Gastrocnemius medialis (tissue), 4 donors: ENCODE measurements at regions not wholly inside any gene's neighbourhood (a gene's known extent, or its start where the extent isn't known, plus 50 kb on each side); places are given as distances from the start of the nearest gene placed in this dataset.

Experiments
- ATAC-seq, 2 donors: fragments of 150-250 bp; one replicate each; pipeline ENCODE4 v1.9.1; 2016
- DNase-seq, 2 donors: peaks; one replicate each; pipeline ENCODE4 v3.0.0-alpha.2; 2019
- H3K27ac ChIP-seq, 4 donors: fragments of 200-600 bp; sonication (generic); 1 replicate in 1 of 4; 2 replicates in 3 of 4; pipeline ENCODE4 v1.5.1; 2016 to 2018; ENCODE audit warnings: mild to moderate bottlenecking in 2 of 4, moderate library complexity in 1 of 4
- H3K27me3 ChIP-seq, 3 donors: fragments of 200-600 bp; sonication (generic) in 2 of 3; 1 replicate in 1 of 3; 2 replicates in 2 of 3; pipeline versions ENCODE4 v1.5.1 to v1.6.0; 2016 to 2019; ENCODE audit warnings: mild to moderate bottlenecking in 1 of 3, moderate library complexity in 1 of 3
- H3K36me3 ChIP-seq, 2 donors: fragments of 200-600 bp; sonication (generic) in 1 of 2; one replicate each; pipeline ENCODE4 v1.5.1; 2017 to 2018
- H3K4me1 ChIP-seq, 2 donors: fragments of 200-600 bp; sonication (generic) in 1 of 2; one replicate each; pipeline ENCODE4 v1.5.1; 2016 to 2017; ENCODE audit warnings: mild to moderate bottlenecking in 2 of 2
- H3K4me3 ChIP-seq, 4 donors: fragments of 200-600 bp; sonication (generic) in 3 of 4; 1 replicate in 1 of 4; 2 replicates in 3 of 4; pipeline ENCODE4 v1.5.1; 2016 to 2019; ENCODE audit warnings: mild to moderate bottlenecking in 2 of 4
- H3K9me3 ChIP-seq, 3 donors: fragments of 200-600 bp; sonication (generic) in 2 of 3; 1 replicate in 1 of 3; 2 replicates in 2 of 3; pipeline ENCODE4 v1.5.1; 2016 to 2019
- CTCF ChIP-seq, 5 experiments: fragments of 450-650 bp in 3 of 5; fragments of 200-600 bp in 2 of 5; sonication (generic) in 2 of 5; IDR thresholded peaks in 4 of 5; conservative IDR thresholded peaks in 1 of 5; 1 replicate in 4 of 5; 2 replicates in 1 of 5; pipeline ENCODE4 v1.5.1; 2016 to 2019; ENCODE audit warnings: antibody characterized with exemption in 5 of 5, mild to moderate bottlenecking in 3 of 5, moderate library complexity in 3 of 5
- POLR2A ChIP-seq, 2 donors: fragments of 450-650 bp; IDR thresholded peaks; one replicate each; pipeline ENCODE4 v1.6.1; 2017; ENCODE audit warnings: antibody characterized with exemption in 2 of 2, mild to moderate bottlenecking in 2 of 2, moderate library complexity in 2 of 2
- in situ Hi-C, 4 donors: fragments of 200-750 bp; cut with MboI; loops; one replicate each; pipeline versions ENCODE4 v1.15.0 to v1.8.0; 2017; ENCODE audit warnings: low sequenced_read_pairs in 4 of 4
- intact Hi-C: fragments of 100-400 bp; cut with DNase I; formaldehyde crosslinking; loops from one replicate; pipeline ENCODE4 v1.15.1; 2023; ENCODE audit warnings: low total_unique reads

DNA sequence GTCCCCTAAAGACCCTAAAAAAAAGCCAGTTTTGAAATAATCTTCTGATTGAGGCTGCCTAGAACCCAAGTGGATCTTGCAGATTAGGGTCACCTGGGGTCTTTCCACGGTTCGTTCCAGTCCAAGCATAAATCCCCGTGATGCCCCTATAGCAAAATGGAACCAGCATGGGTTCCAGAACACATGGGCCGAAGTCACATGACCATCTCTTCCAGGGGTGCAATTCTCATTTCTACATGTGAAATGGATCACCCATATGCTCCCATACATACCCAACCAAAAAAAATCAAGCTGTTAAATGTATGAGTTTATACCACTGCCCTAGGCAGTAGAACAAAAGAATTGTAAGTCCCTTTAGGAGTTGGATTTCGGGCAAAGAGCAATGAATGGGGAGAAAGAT, 245.4 kb downstream of the SKIDA1 start:
- in situ Hi-C loops, result loop anchor here in 2 of 4 donors (25.0 kb wide), 2 partner anchors 207 to 457 kb away; no protein-coding TSS in a partner anchor
- no peaks in the 10 kb centered on the region for H3K36me3 ChIP-seq
- DNase-seq (no peak), ATAC-seq (no peak)
- intact Hi-C loops, result no loop called here
- no peaks in the 10 kb centered on the region for H3K4me1 ChIP-seq
- no peaks in the 10 kb centered on the region for H3K9me3 ChIP-seq
- H3K4me3 ChIP-seq, result no peak overlapping the region
- no peaks in the 10 kb centered on the region for H3K27me3 ChIP-seq
- TF ChIP-seq POLR2A (IDR thresholded peaks at IDR 0.05), result no peak
- TF ChIP-seq CTCF (IDR thresholded peaks at IDR 0.05 in 4 of 5, conservative IDR thresholded peaks at IDR 0.05 in 1 of 5), result no peak
- H3K27ac ChIP-seq, result no peak overlapping the region

GRCh38 chr10:21279217-21279575, 246.3 kb downstream of the SKIDA1 start:
- no peak overlapping the region for H3K27ac ChIP-seq
- H3K27me3 ChIP-seq, result no peaks in the 10 kb centered on the region
- ATAC-seq (no peak), DNase-seq (no peak)
- no peak overlapping the region for H3K4me3 ChIP-seq
- no peaks in the 10 kb centered on the region for H3K36me3 ChIP-seq
- TF ChIP-seq CTCF (IDR thresholded peaks at IDR 0.05 in 4 of 5, conservative IDR thresholded peaks at IDR 0.05 in 1 of 5), result no peak
- H3K9me3 ChIP-seq, result no peaks in the 10 kb centered on the region
- H3K4me1 ChIP-seq, result no peaks in the 10 kb centered on the region
- intact Hi-C loops, result loop anchor here (5.0 kb wide), 1 partner anchor 218 kb away; no protein-coding TSS in a partner anchor
- in situ Hi-C loops, result loop anchor here in 3 of 4 donors (10.0 to 25.0 kb wide), 3 partner anchors 208 to 458 kb away; no protein-coding TSS in a partner anchor

DNA sequence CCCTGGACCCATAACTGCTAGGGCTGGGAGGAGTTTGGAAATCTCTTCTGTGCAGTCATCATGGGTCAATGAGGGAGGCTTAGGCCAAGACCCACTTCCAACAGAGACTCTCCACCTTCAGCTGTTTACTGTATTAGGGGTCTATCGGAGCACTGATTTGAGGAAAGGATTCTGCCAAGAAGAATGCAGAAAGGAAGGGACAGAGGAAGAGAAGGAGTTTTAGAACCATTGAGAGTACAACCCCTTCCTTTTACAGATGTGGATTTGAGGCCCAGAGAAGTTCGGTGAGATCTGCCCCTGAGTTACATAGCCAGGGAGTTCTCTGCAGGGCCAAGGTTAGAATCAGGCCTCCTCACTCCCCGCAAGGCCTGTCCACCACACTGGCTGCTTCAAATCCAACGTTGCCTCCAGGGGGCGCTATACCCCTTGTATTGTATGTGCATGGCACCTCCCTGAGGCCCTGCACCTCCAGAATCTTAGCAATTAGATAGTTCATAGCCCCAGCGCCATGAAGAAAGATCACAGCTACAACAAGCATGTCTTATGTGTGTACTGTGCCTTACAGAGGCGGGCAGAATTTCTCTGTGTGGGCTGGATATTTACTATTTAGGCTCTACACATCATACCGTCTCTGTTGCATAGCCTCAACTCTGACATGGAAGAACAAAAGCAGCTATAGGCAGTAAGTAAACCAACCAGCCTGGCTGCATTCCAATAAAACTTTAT, 246.8 kb downstream of the SKIDA1 start:
- ATAC-seq (peak; percentile 33 to 51), DNase-seq (peak; percentile 50 to 61)
- Histone ChIP-seq H3K4me3 (no peak overlapping the region), H3K4me1 (no peaks in the 10 kb centered on the region), H3K27me3 (no peaks in the 10 kb centered on the region), H3K9me3 (no peaks in the 10 kb centered on the region), H3K27ac (no peak overlapping the region), H3K36me3 (no peaks in the 10 kb centered on the region)
- in situ Hi-C loops (loop anchor here in 3 of 4 donors (10.0 to 25.0 kb wide), 3 partner anchors 209 to 459 kb away; no protein-coding TSS in a partner anchor), intact Hi-C loops (loop anchor here (5.0 kb wide), 1 partner anchor 219 kb away; no protein-coding TSS in a partner anchor)
- TF ChIP-seq POLR2A (IDR thresholded peaks at IDR 0.05) (no peak), CTCF (IDR thresholded peaks at IDR 0.05 in 4 of 5, conservative IDR thresholded peaks at IDR 0.05 in 1 of 5) (peak in 4 of 5 experiments; percentile 53 to 61 (median 56))

DNA sequence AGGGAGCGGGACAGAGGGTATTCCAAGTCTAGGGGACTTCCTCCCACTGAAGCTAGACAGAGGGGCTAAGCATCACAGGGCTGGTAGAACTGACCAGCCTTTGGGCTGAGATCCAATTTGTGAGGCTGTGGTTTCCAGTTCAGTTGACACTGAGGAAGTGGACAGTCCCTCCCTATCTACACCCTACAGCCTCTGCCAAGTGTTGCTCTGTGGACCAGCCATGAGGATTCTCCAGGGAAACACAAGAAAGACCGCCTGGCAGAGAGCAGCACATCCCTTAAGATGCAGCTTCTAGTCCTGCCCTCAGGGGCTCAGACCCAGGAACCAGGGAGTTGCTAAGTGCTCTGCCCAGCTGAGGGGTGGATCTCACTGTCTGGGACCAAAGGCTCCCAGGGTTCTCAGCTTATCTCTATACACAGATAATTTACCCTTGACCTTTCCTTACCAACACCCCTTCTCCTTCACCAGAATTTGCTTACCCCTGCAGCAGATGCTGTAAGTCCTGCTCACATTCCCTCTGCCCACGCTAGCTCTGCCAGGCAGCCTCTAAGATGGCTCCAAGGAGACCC, 252.0 kb downstream of the SKIDA1 start:
- TF ChIP-seq CTCF (IDR thresholded peaks at IDR 0.05 in 4 of 5, conservative IDR thresholded peaks at IDR 0.05 in 1 of 5), result no peak
- TF ChIP-seq POLR2A (IDR thresholded peaks at IDR 0.05), result no peak
- Histone ChIP-seq H3K4me3 (no peak overlapping the region), H3K4me1 (no peaks in the 10 kb centered on the region), H3K9me3 (no peaks in the 10 kb centered on the region), H3K36me3 (no peaks in the 10 kb centered on the region), H3K27ac (no peak overlapping the region), H3K27me3 (no peaks in the 10 kb centered on the region)
- in situ Hi-C loops (loop anchor here in 2 of 4 donors (5.0 to 25.0 kb wide), 3 partner anchors 191 to 411 kb away; no protein-coding TSS in a partner anchor), intact Hi-C loops (no loop called here)
- ATAC-seq (no peak), DNase-seq (no peak)
